Stimulated activated CD4-positive, alpha-beta T cell treated with anti-CD3 and anti-CD28 coated beads, TNF-alpha, amount 100 ng/mL, for 24 hours (primary cell): ENCODE measurements at regions not wholly inside any gene's neighbourhood (a gene's known extent, or its start where the extent isn't known, plus 50 kb on each side); places are given as distances from the start of the nearest gene placed in this dataset.

ENCODE experiments used
- DNase-seq, 3 experiments: peaks; one replicate each; pipeline ENCODE4 v3.0.0-alpha.2; 2020; ENCODE audit warnings: low read depth in 3 of 3

- DNase-seq = no peak
Measured at GRCh38 chr1:185645686-185646085, 88.5 kb upstream of the HMCN1 start.

- no peak for DNase-seq
Measured at GRCh38 chr1:185645162-185645640, 89.0 kb upstream of the HMCN1 start.

DNA sequence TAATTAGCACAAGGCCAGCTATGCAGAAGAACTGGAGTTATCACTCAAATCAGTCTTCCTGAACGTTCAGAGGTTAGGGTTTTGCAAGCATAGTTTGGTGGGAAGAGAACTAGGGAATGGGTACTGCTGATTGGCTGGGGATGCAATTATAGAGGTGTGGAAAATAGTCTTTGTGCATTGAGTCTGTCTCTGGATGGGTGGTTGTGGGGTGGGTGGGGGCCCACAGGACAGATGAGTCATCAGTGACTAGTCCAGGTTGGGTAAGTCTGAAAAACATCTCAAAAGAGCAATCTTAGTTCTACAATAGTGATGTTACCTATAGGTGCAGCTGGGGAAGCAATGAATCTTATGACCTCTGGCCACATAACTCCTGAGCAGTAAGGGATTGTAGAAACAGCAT lies 89.7 kb upstream of the HMCN1 start:
- peak in 1 of 3 experiments; percentile 12 for DNase-seq

DNA sequence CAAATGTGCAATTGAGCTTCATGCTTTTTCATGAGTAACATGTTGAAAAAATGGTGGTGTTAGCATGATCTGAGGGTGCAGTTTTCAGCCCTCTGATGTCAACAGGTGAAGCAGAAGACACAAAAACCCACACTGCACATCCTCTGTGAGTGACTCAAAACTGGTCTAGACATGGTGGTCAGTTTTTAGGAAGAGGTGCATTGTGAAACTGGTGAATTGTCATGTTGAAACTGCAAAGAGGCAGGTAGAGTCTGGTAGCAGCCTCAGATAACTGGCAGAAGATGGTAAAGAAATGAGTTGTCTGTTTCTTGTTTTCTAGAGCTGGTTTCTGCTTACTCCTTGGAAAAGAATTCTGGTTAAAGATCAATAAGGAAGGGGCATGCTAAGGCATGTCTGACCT lies 97.3 kb upstream of the HMCN1 start:
- no peak for DNase-seq

- DNase-seq = no peak
Measured at GRCh38 chr1:185634704-185635103, 99.5 kb upstream of the HMCN1 start.

DNA sequence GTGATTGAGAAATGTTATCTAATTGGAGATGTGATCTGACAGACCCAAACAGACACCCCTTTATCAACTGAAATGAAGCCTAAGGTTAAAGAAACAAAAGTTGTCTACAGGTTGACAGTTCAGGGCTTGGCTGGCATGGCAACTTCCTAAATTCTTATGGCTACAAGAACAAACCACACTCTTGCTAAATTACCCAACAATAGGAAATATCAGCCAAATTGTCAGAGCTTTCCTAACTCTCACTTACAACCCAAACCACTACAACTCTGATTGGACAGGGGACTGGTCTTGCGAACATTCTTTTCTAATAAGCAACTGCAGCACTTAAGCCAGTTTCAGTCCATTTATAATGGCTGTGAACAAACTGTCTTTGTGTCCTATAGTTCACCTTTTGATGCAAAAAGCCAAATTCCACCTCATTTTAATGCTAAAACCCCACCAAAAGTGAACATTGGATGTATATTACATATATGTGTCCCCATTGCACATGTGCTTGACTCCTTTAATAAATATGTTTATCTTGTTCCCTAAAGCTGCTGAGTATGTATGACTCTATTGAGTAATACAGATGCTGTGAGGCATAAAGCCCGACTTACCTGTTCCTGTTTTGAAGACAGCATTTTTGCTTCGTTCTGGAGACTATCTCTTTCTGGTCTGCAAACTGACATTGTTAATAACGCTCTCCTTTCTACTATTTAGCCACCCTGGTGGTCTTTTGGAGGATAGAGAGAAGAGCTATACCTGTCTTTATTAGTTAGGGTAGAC lies 101.3 kb upstream of the HMCN1 start:
- DNase-seq = no peak

DNA sequence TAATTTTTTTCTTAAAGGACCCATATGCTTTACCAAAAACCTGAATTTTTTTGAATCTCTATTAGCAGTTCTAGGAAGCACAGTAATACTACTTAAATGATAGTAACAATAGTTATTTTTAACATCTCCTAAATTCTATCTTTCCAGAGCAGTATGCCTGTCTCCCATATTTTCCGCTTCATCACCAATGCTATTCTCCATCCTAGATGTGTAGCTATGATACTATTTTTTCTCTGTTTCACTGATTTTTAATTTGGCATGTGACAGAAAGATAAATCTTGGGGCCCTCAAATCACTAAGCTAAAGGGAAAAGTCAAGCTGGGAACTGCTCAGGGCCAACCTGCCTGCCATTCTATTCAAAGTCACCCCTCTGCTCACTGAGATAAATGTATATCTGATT lies 102.3 kb upstream of the HMCN1 start:
- DNase-seq = no peak

DNA sequence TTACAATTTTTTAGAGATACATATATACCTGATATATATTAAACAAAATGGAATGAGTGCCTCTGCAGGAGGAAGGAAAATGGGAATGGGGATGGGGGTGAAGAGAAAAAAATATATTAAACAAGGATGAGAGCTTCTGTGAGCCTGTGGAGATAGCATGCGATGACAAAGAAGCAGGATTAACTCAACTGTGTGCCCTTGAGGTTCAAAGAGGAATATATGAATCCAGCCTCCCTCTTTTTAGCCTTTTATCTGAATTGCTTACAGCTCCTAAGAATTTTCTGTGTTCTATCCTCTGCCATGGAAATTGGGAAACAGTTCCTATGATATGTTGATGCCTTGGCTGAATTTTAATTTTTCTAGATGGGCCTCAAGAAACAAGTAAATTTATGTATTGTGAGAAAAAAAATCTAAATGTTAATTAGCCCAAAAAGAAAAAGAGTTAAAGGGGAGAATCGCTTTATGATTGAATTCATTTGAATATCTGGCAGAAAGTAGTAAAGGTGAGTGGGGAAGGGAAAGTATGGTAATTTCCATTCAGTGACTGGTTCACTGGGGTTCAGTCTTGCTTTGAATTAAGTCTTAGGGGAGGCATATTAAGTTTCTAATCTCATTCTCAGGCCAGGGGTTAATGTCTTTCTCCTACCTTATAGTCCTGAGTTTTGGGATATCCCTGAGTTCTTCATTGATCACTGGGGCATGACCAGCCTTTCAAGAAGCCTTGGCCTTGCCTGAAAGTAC lies 106.3 kb upstream of the HMCN1 start:
- DNase-seq = no peak

GRCh38 chr1:185627171-185627570 lies 107.0 kb upstream of the HMCN1 start:
- DNase-seq = no peak

DNA sequence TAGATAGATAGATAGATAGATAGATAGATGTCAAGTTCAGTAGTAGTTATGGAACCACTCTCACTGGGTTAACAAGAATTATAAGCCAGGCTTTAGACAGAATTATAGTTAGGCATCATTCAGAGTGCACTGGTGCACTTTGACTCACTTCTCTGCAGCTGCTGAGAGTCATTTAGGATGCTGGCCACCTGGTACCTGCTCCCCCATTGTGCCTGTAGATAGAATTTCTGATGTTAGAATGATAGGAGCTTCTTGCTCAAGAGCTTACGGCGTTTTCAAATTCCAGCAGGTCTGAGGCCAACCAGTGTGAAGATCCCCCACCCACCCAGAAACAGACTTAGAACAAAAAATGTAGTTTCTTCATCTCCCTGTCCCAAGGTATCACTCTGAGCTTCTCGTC lies 107.8 kb upstream of the HMCN1 start:
- no peak for DNase-seq

DNA sequence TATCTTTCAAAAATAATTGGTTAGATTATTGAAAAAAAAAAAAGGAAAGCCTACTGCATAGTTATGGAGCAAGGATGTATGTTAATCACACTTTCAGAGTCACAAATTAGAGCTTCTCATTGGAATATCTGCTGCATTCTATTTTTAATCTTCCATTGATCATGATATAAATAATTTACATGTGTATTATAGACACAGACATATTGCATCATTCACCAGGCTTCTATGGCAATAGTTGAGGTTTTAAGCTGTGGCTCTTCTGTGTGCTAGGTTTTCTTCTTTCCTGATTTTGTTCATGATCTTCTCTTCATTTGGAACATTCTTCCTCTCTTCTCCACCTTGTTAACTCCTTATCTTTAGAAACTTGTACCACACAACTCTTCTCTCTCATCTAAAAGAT lies 123.2 kb upstream of the HMCN1 start:
- no peak for DNase-seq

GRCh38 chr1:185608177-185608576 lies 126.0 kb upstream of the HMCN1 start:
- no peak for DNase-seq

DNA sequence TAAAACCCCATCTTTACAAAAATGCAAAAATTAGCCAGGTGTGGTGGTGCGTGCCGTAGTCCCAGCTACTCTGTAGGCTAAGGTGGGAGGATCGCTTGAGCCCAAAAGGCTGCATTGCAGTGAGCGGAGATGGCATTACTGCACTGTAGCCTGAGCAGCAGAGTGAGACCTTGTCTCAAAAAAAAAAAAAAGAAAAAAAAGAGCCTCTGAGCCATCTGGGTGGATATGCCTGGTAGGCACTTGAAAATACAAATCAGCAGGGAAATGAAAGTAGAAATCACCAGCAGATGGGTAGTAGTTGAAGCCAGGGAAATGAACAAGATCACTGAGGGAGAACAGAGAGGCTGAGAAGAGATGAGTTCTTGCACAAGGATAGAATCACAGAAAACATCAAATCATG lies 131.0 kb upstream of the HMCN1 start:
- DNase-seq = no peak

DNA sequence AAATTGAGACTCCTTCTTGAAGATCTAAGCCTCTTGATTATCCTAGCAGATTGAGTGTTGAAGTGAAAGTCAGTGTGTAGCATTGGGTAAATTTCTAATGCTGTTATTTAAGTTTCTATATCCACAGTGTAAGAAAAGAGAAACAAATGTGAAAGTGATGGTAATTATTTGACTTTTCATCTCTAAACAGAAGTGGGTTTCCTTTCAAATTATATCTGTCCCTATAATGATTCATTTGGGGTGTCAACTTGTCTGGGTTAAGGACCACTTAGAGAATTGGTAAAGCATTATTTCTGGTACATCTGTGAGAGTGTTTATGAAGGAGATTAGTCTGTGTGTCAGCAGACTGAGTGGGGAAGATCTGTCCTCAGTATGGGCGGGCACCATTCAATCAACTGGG lies 133.0 kb upstream of the HMCN1 start:
- DNase-seq = no peak

- DNase-seq = no peak
Measured at GRCh38 chr1:185600641-185601040, 133.6 kb upstream of the HMCN1 start.

- DNase-seq = no peak
Measured at GRCh38 chr1:185598332-185598731, 135.9 kb upstream of the HMCN1 start.

GRCh38 chr1:185595835-185596667 lies 138.1 kb upstream of the HMCN1 start:
- peak; percentile 7 to 31 (median 16) for DNase-seq

GRCh38 chr1:185594786-185595410 lies 139.3 kb upstream of the HMCN1 start:
- DNase-seq = no peak

GRCh38 chr1:185593271-185593670 lies 140.9 kb upstream of the HMCN1 start:
- DNase-seq = no peak

DNA sequence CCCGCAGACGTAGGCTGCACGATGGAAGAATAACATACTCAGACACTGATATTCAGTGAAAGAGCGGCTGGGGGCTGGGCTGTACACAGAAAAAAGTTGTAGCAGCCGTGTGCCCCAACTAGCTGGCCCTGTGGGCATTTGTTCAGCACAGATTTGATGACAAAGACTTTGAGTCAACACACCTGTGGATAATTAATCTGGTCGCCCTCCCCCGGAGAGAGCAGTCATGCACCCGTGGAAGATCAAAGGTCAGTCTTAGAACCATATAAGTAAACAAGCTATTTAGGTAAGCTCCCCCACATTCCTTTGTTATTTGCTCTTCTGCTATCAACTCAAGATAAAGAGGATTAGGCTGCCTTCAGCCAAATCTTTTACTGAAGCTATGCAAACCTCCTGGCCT lies 148.4 kb upstream of the HMCN1 start:
- no peak for DNase-seq

DNA sequence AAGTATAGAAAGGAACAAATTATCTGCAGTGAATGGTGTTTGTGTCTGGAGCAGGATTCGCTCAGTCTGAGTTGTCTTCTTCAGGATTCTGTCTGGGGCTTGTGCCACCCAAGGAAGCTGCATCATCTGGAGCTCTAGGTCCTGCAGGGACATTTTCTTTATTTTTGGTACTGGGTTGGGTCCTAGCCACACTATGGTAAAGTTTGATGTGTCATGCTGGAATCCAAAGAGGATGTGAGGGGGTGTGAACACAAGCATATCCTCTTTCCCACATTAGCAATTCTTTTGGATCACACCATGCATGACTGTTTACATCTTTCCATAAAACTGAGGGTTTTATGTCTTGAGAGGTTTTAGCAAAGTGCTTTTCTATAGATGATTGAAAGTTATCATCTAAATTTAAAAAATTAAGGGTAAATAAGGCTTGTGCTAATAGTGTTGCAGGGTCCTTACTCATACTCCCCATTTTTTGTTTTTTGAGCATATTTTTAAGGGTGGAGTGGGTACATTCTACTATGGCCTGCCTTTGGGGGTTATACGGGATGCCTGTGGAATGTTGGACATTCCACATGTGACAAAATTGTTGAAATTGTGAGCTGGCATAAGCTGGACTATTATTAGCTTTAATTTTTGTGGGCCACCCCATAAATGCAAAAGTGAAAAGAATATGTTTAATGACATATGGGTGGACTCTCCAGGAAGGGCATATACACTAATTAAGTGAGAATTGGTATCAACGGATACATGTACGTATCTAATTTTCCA lies 152.0 kb upstream of the HMCN1 start:
- DNase-seq = no peak
